WTC11 (cell line): ENCODE measurements at regions not wholly inside any gene's neighbourhood (a gene's known extent, or its start where the extent isn't known, plus 50 kb on each side); places are given as distances from the start of the nearest gene placed in this dataset.

Experiments used
- ATAC-seq: fragments of 200-7000 bp; cut with Tn5 transposase; 2 replicates; pipeline ENCODE4 v1.10.0; 2021; ENCODE audit warnings: mild to moderate bottlenecking, moderate library complexity
- CTCF ChIA-PET: fragments of 300-600 bp; sonication (Branson Sonifier 250); formaldehyde crosslinking; loops from one replicate; lab custom pipeline; 2021; ENCODE audit warnings: antibody characterized with exemption; lab: Charles Lee
- POLR2A ChIA-PET: fragments of 350-600 bp; sonication (Branson Sonifier 250); formaldehyde crosslinking; loops from one replicate; lab custom pipeline; 2021; ENCODE audit warnings: antibody characterized with exemption; lab: Charles Lee
- DNase-seq: peaks from one replicate; pipeline ENCODE4 v3.0.0; 2021; ENCODE audit warnings: low spot score
- H3K27ac Mint-ChIP-seq: 2 replicates; pipeline ENCODE4 v1.8.0; 2021; ENCODE audit warnings: mixed read lengths
- H3K27me3 Mint-ChIP-seq: 2 replicates; pipeline ENCODE4 v1.8.0; 2021; ENCODE audit warnings: low read depth, mild to moderate bottlenecking, moderate library complexity, mixed read lengths
- H3K36me3 Mint-ChIP-seq: 2 replicates; pipeline ENCODE4 v1.8.0; 2021; ENCODE audit warnings: mixed read lengths
- H3K4me1 Mint-ChIP-seq: 2 replicates; pipeline ENCODE4 v1.8.0; 2022; ENCODE audit warnings: mixed read lengths
- H3K4me3 Mint-ChIP-seq: 2 replicates; pipeline ENCODE4 v1.8.0; 2021; ENCODE audit warnings: mild to moderate bottlenecking, moderate library complexity, mixed read lengths
- H3K9me3 Mint-ChIP-seq: 2 replicates; pipeline ENCODE4 v1.8.0; 2021; ENCODE audit warnings: mixed read lengths
- AR ChIP-seq: fragments of 250-450 bp; sonication (Bioruptor Pico); IDR thresholded peaks from 2 replicates; pipeline ENCODE4 v1.9.0; 2021; ENCODE audit warnings: mild to moderate bottlenecking
- ATF1 ChIP-seq: sonication (generic); formaldehyde crosslinking; IDR thresholded peaks from 2 replicates; pipeline ENCODE4 v1.8.1; 2023; ENCODE audit warnings: mild to moderate bottlenecking, moderate library complexity, missing genetic modification reagents
- CDX4 ChIP-seq: fragments of 250-450 bp; sonication (Bioruptor Pico); IDR thresholded peaks from 2 replicates; pipeline ENCODE4 v1.9.0; 2021; ENCODE audit warnings: moderate library complexity, mild to moderate bottlenecking, inconsistent platforms, borderline replicate concordance
- CREM ChIP-seq: sonication (generic); formaldehyde crosslinking; IDR thresholded peaks from 2 replicates; pipeline ENCODE4 v1.8.1; 2022; ENCODE audit warnings: mild to moderate bottlenecking, missing genetic modification reagents, moderate library complexity
- ETV6 ChIP-seq: sonication (generic); formaldehyde crosslinking; IDR thresholded peaks from 2 replicates; pipeline ENCODE4 v1.8.1; 2022; ENCODE audit warnings: mild to moderate bottlenecking, missing genetic modification reagents
- GTF2I ChIP-seq: fragments of 250-450 bp; sonication (Bioruptor Pico); conservative IDR thresholded peaks from 2 replicates; pipeline ENCODE4 v1.4.0; 2021; ENCODE audit warnings: mild to moderate bottlenecking
- IRF2 ChIP-seq: sonication (generic); formaldehyde crosslinking; IDR thresholded peaks from 2 replicates; pipeline ENCODE4 v1.8.0; 2022; ENCODE audit warnings: low read depth, missing genetic modification reagents, borderline replicate concordance
- JUN ChIP-seq: sonication (generic); formaldehyde crosslinking; IDR thresholded peaks from 2 replicates; pipeline ENCODE4 v1.8.0; 2023; ENCODE audit warnings: mild to moderate bottlenecking, missing genetic modification reagents
- MYBL2 ChIP-seq: sonication (generic); formaldehyde crosslinking; IDR thresholded peaks from 2 replicates; pipeline ENCODE4 v1.8.1; 2023; ENCODE audit warnings: mild to moderate bottlenecking, moderate library complexity, missing genetic modification reagents
- NFATC4 ChIP-seq: fragments of 250-450 bp; sonication (Bioruptor Pico); IDR thresholded peaks from 2 replicates; pipeline ENCODE4 v1.9.0; 2021; ENCODE audit warnings: mild to moderate bottlenecking
- OVOL2 ChIP-seq: fragments of 250-450 bp; sonication (Bioruptor Pico); IDR thresholded peaks from 2 replicates; pipeline ENCODE4 v1.9.0; 2021; ENCODE audit warnings: mild to moderate bottlenecking, borderline replicate concordance
- PRRX2 ChIP-seq: fragments of 250-450 bp; sonication (Bioruptor Pico); IDR thresholded peaks from 2 replicates; pipeline ENCODE4 v1.8.0; 2021; ENCODE audit warnings: mild to moderate bottlenecking
- RELA ChIP-seq: sonication (generic); formaldehyde crosslinking; IDR thresholded peaks from 2 replicates; pipeline ENCODE4 v1.8.1; 2022; ENCODE audit warnings: missing genetic modification reagents, mild to moderate bottlenecking, borderline replicate concordance
- ZNF317 ChIP-seq: sonication (generic); formaldehyde crosslinking; IDR thresholded peaks from 2 replicates; pipeline ENCODE4 v1.8.1; 2023; ENCODE audit warnings: low read depth, mild to moderate bottlenecking, moderate library complexity, missing genetic modification reagents, borderline replicate concordance
- ZNF416 ChIP-seq: fragments of 250-450 bp; sonication (Bioruptor Pico); IDR thresholded peaks from 2 replicates; pipeline ENCODE4 v1.9.0; 2021; ENCODE audit warnings: mild to moderate bottlenecking, inconsistent platforms
- ZNF425 ChIP-seq: fragments of 250-450 bp; sonication (Bioruptor Pico); conservative IDR thresholded peaks from 2 replicates; pipeline ENCODE4 v1.9.0; 2021; ENCODE audit warnings: mild to moderate bottlenecking
- ZNF671 ChIP-seq: fragments of 250-450 bp; sonication (Bioruptor Pico); IDR thresholded peaks from 2 replicates; pipeline ENCODE4 v1.8.0; 2021; ENCODE audit warnings: mild to moderate bottlenecking
- TF ChIP-seq, protein P1 (sequence below): sonication (generic); formaldehyde crosslinking; IDR thresholded peaks from 2 replicates; pipeline ENCODE4 v1.8.0; 2022; ENCODE audit warnings: mild to moderate bottlenecking, missing genetic modification reagents
- TF ChIP-seq, protein P2 (sequence below): fragments of 200-600 bp; IDR thresholded peaks from 2 replicates; pipeline ENCODE4 v1.8.0; 2022; ENCODE audit warnings: antibody characterized with exemption
- TF ChIP-seq, protein P3 (sequence below): sonication (generic); formaldehyde crosslinking; IDR thresholded peaks from 2 replicates; pipeline ENCODE4 v1.8.1; 2022; ENCODE audit warnings: missing genetic modification reagents, borderline replicate concordance
- TF ChIP-seq, protein P4 (sequence below): sonication (generic); formaldehyde crosslinking; IDR thresholded peaks from 2 replicates; pipeline ENCODE4 v1.8.1; 2023; ENCODE audit warnings: mild to moderate bottlenecking, missing genetic modification reagents

GRCh38 chr10:128437786-128438345, 311.6 kb upstream of the MKI67 start:
- ChIA-PET CTCF (no interaction called here), POLR2A (no interaction called here)
- H3K4me1 Mint-ChIP-seq, result peaks cover 38% of the 10 kb centered on the region
- peaks cover 5% of the 10 kb centered on the region for H3K9me3 Mint-ChIP-seq
- no peak for ATAC-seq
- no peaks in the 10 kb centered on the region for H3K27me3 Mint-ChIP-seq
- no peak for DNase-seq
- H3K27ac Mint-ChIP-seq, result no peak overlapping the region
- H3K36me3 Mint-ChIP-seq, result no peaks in the 10 kb centered on the region
- TF ChIP-seq ATF1, result no peak
- TF ChIP-seq, protein P1, sequence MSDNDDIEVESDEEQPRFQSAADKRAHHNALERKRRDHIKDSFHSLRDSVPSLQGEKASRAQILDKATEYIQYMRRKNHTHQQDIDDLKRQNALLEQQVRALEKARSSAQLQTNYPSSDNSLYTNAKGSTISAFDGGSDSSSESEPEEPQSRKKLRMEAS (CRISPR knock-in tag), result no peak
- TF ChIP-seq AR (CRISPR knock-in tag), result no peak
- no peak for TF ChIP-seq ZNF425 (CRISPR knock-in tag)
- H3K4me3 Mint-ChIP-seq, result no peak overlapping the region

DNA sequence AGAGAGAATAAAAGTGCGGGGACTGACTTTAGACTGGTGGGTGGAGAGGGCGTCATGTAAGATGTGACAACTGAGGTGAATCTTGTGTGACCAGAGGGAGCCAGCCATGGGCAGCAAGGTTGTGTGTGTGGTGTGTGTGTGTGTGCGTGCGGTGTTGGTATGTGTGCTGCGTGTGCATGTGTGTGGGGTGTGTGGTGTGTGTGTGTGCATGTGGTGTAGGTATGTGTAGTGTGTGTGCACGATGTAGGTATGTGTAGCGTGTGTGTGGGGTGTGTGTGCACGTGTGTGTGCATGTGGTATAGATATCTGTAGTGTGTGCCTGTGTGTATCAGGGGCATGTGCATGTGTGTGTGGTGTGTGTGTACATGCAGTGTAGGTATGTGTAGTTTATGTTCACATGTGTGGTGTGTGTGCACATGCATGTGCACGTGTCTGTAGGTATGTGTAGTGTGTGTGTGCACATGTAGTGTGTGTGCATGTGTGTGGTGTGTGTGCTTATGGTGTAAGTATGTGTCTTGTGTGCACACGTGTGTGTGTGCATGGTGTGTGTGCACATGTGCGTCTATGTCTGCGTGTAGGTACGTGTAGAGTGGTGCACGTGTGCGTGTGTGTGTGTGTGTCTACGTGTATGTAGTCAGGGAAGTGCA, 312.3 kb upstream of the MKI67 start:
- CTCF ChIA-PET, result no interaction called here
- POLR2A ChIA-PET, result no interaction called here
- TF ChIP-seq NFATC4 (CRISPR knock-in tag), result no peak
- no peak for TF ChIP-seq GTF2I (CRISPR knock-in tag)
- TF ChIP-seq OVOL2, result no peak
- TF ChIP-seq IRF2 (CRISPR knock-in tag), result no peak
- TF ChIP-seq CREM, result no peak
- TF ChIP-seq, protein P2, sequence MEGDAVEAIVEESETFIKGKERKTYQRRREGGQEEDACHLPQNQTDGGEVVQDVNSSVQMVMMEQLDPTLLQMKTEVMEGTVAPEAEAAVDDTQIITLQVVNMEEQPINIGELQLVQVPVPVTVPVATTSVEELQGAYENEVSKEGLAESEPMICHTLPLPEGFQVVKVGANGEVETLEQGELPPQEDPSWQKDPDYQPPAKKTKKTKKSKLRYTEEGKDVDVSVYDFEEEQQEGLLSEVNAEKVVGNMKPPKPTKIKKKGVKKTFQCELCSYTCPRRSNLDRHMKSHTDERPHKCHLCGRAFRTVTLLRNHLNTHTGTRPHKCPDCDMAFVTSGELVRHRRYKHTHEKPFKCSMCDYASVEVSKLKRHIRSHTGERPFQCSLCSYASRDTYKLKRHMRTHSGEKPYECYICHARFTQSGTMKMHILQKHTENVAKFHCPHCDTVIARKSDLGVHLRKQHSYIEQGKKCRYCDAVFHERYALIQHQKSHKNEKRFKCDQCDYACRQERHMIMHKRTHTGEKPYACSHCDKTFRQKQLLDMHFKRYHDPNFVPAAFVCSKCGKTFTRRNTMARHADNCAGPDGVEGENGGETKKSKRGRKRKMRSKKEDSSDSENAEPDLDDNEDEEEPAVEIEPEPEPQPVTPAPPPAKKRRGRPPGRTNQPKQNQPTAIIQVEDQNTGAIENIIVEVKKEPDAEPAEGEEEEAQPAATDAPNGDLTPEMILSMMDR, result no peak
- TF ChIP-seq JUN (CRISPR knock-in tag), result no peak
- no peak for TF ChIP-seq PRRX2 (CRISPR knock-in tag)
- no peak for TF ChIP-seq ZNF317
- TF ChIP-seq ZNF671 (CRISPR knock-in tag), result no peak
- no peak for TF ChIP-seq ZNF416
- TF ChIP-seq, protein P3, sequence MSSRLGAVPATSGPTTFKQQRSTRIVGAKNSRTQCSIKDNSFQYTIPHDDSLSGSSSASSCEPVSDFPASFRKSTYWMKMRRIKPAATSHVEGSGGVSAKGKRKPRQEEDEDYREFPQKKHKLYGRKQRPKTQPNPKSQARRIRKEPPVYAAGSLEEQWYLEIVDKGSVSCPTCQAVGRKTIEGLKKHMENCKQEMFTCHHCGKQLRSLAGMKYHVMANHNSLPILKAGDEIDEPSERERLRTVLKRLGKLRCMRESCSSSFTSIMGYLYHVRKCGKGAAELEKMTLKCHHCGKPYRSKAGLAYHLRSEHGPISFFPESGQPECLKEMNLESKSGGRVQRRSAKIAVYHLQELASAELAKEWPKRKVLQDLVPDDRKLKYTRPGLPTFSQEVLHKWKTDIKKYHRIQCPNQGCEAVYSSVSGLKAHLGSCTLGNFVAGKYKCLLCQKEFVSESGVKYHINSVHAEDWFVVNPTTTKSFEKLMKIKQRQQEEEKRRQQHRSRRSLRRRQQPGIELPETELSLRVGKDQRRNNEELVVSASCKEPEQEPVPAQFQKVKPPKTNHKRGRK, result no peak
- TF ChIP-seq MYBL2, result no peak
- no peak for TF ChIP-seq CDX4
- TF ChIP-seq RELA, result no peak
- TF ChIP-seq, protein P4, sequence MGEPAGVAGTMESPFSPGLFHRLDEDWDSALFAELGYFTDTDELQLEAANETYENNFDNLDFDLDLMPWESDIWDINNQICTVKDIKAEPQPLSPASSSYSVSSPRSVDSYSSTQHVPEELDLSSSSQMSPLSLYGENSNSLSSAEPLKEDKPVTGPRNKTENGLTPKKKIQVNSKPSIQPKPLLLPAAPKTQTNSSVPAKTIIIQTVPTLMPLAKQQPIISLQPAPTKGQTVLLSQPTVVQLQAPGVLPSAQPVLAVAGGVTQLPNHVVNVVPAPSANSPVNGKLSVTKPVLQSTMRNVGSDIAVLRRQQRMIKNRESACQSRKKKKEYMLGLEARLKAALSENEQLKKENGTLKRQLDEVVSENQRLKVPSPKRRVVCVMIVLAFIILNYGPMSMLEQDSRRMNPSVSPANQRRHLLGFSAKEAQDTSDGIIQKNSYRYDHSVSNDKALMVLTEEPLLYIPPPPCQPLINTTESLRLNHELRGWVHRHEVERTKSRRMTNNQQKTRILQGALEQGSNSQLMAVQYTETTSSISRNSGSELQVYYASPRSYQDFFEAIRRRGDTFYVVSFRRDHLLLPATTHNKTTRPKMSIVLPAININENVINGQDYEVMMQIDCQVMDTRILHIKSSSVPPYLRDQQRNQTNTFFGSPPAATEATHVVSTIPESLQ (CRISPR knock-in tag), result no peak
- no peak for TF ChIP-seq ETV6

More for the DNA sequence above, 312.3 kb upstream of the MKI67 start:
- peaks cover 38% of the 10 kb centered on the region for H3K4me1 Mint-ChIP-seq
- no peaks in the 10 kb centered on the region for H3K36me3 Mint-ChIP-seq
- peaks cover 10% of the 10 kb centered on the region for H3K9me3 Mint-ChIP-seq
- ATAC-seq (no peak), DNase-seq (no peak)
- peak overlapping the region; percentile 60; the same call in 1 of the 2 replicates for H3K27ac Mint-ChIP-seq
- H3K27me3 Mint-ChIP-seq, result no peaks in the 10 kb centered on the region
- H3K4me3 Mint-ChIP-seq, result no peak overlapping the region
